Tibial artery (tissue), 4 donors: ENCODE measurements at regions not wholly inside any gene's neighbourhood (a gene's known extent, or its start where the extent isn't known, plus 50 kb on each side); places are given as distances from the start of the nearest gene placed in this dataset.
"Not testable (repeated sequence)": the region's sequence is repeated elsewhere in the genome, so short reads cannot be mapped to it uniquely, and the experiment has no call there.

ENCODE experiments used
- DNase-seq, 2 donors: peaks; one replicate each; pipeline ENCODE4 v3.0.0-alpha.2; 2019
- H3K27ac ChIP-seq, 2 donors: fragments of 200-600 bp; sonication (generic) in 1 of 2; 1 replicate in 1 of 2; 2 replicates in 1 of 2; pipeline ENCODE4 v1.5.1; 2018 to 2019; ENCODE audit warnings: mild to moderate bottlenecking in 1 of 2
- H3K27me3 ChIP-seq, 2 donors: fragments of 200-600 bp; sonication (generic) in 1 of 2; one replicate each; pipeline versions ENCODE4 v1.5.1 to v1.6.0; 2016 to 2019
- H3K36me3 ChIP-seq, 3 donors: fragments of 200-600 bp; sonication (generic) in 2 of 3; one replicate each; pipeline ENCODE4 v1.5.1; 2016 to 2019; ENCODE audit warnings: mild to moderate bottlenecking in 2 of 3
- H3K4me1 ChIP-seq, 4 donors: fragments of 200-600 bp; sonication (generic) in 2 of 4; 1 replicate in 3 of 4; 2 replicates in 1 of 4; pipeline ENCODE4 v1.5.1; 2016 to 2019
- H3K4me3 ChIP-seq, 2 donors: fragments of 200-600 bp; sonication (generic) in 1 of 2; 1 replicate in 1 of 2; 2 replicates in 1 of 2; pipeline ENCODE4 v1.5.1; 2018 to 2019; ENCODE audit warnings: mild to moderate bottlenecking in 2 of 2
- H3K9me3 ChIP-seq, 3 donors: fragments of 200-600 bp; sonication (generic) in 1 of 3; one replicate each; pipeline ENCODE4 v1.5.1; 2016 to 2019
- CTCF ChIP-seq, 2 experiments: fragments of 200-600 bp in 1 of 2; fragments of 450-650 bp in 1 of 2; IDR thresholded peaks; one replicate each; pipeline ENCODE4 v1.5.1; 2017 to 2019; ENCODE audit warnings: antibody characterized with exemption in 2 of 2, mild to moderate bottlenecking in 1 of 2, moderate library complexity in 1 of 2
- intact Hi-C: fragments of 100-400 bp; cut with DNase I; formaldehyde crosslinking; loops from one replicate; pipeline ENCODE4 v1.15.0; 2023; ENCODE audit warnings: low total_unique reads

GRCh38 chr7:6882321-6882721 is 56.2 kb upstream of the CCZ1B start:
- DNase-seq, H3K27ac ChIP-seq, H3K9me3 ChIP-seq, H3K27me3 ChIP-seq, H3K4me3 ChIP-seq, intact Hi-C loops, H3K36me3 ChIP-seq, H3K4me1 ChIP-seq: not testable (repeated sequence)

GRCh38 chr7:6883756-6884155 is 57.7 kb upstream of the CCZ1B start:
- H3K27me3 ChIP-seq, intact Hi-C loops, H3K9me3 ChIP-seq, H3K27ac ChIP-seq, DNase-seq, H3K36me3 ChIP-seq, H3K4me3 ChIP-seq, H3K4me1 ChIP-seq: not testable (repeated sequence)

- Histone ChIP-seq H3K36me3 (no peaks in the 10 kb centered on the region), H3K4me1 (no peaks in the 10 kb centered on the region), H3K9me3 (no peaks in the 10 kb centered on the region), H3K27me3 (peaks cover 0 to 3% of the 10 kb centered on the region in 2 donors), H3K4me3 (no peak overlapping the region), H3K27ac (no peak overlapping the region)
- DNase-seq: no peak
- no peak for TF ChIP-seq CTCF (IDR thresholded peaks at IDR 0.05)
- intact Hi-C loops: no loop called here
Measured at GRCh38 chr7:6886198-6886597, 60.1 kb upstream of the CCZ1B start.

- H3K27ac ChIP-seq, H3K9me3 ChIP-seq, H3K36me3 ChIP-seq, DNase-seq, intact Hi-C loops, H3K27me3 ChIP-seq, H3K4me3 ChIP-seq, H3K4me1 ChIP-seq: not testable (repeated sequence)
Measured at GRCh38 chr7:6888267-6889045, 62.4 kb upstream of the CCZ1B start.

GRCh38 chr7:6889252-6889812 is 63.3 kb upstream of the CCZ1B start:
- Histone ChIP-seq H3K36me3 (no peaks in the 10 kb centered on the region), H3K4me1 (no peaks in the 10 kb centered on the region), H3K4me3 (no peak overlapping the region), H3K9me3 (no peaks in the 10 kb centered on the region), H3K27ac (no peak overlapping the region), H3K27me3 (peaks cover 0 to 3% of the 10 kb centered on the region in 2 donors)
- intact Hi-C loops: no loop called here
- DNase-seq: no peak
- TF ChIP-seq CTCF (IDR thresholded peaks at IDR 0.05): no peak

- H3K9me3 ChIP-seq, H3K27me3 ChIP-seq, intact Hi-C loops, H3K36me3 ChIP-seq, H3K27ac ChIP-seq, DNase-seq, H3K4me1 ChIP-seq, H3K4me3 ChIP-seq: not testable (repeated sequence)
Measured at GRCh38 chr7:6902097-6902518, 76.0 kb upstream of the CCZ1B start.

GRCh38 chr7:6903289-6903688 is 77.2 kb upstream of the CCZ1B start:
- H3K9me3 ChIP-seq, H3K36me3 ChIP-seq, H3K27ac ChIP-seq, DNase-seq, intact Hi-C loops, H3K4me1 ChIP-seq, H3K4me3 ChIP-seq, H3K27me3 ChIP-seq: not testable (repeated sequence)

GRCh38 chr7:6903792-6904191 is 77.7 kb upstream of the CCZ1B start:
- H3K4me1 ChIP-seq, intact Hi-C loops, H3K36me3 ChIP-seq, H3K4me3 ChIP-seq, H3K27me3 ChIP-seq, H3K27ac ChIP-seq, DNase-seq, H3K9me3 ChIP-seq: not testable (repeated sequence)

GRCh38 chr7:6917258-6917657 is 91.2 kb upstream of the CCZ1B start:
- no peaks in the 10 kb centered on the region for H3K36me3 ChIP-seq
- H3K4me3 ChIP-seq: no peak overlapping the region
- H3K27ac ChIP-seq: no peak overlapping the region
- intact Hi-C loops: no loop called here
- H3K4me1 ChIP-seq: no peaks in the 10 kb centered on the region
- DNase-seq: no peak
- no peaks in the 10 kb centered on the region for H3K9me3 ChIP-seq
- TF ChIP-seq CTCF (IDR thresholded peaks at IDR 0.05): no peak
- H3K27me3 ChIP-seq: no peaks in the 10 kb centered on the region

GRCh38 chr7:6919169-6919568 is 93.1 kb upstream of the CCZ1B start:
- H3K4me3 ChIP-seq, intact Hi-C loops, H3K27ac ChIP-seq, H3K9me3 ChIP-seq, H3K36me3 ChIP-seq, H3K27me3 ChIP-seq, DNase-seq, H3K4me1 ChIP-seq: not testable (repeated sequence)

- H3K4me1 ChIP-seq, H3K27me3 ChIP-seq, H3K4me3 ChIP-seq, DNase-seq, H3K9me3 ChIP-seq, intact Hi-C loops, H3K36me3 ChIP-seq, H3K27ac ChIP-seq: not testable (repeated sequence)
Measured at GRCh38 chr7:6924523-6924922, 98.4 kb upstream of the CCZ1B start.
